Glutamatergic neuron (in vitro differentiated cells): ENCODE measurements at regions not wholly inside any gene's neighbourhood (a gene's known extent, or its start where the extent isn't known, plus 50 kb on each side); places are given as distances from the start of the nearest gene placed in this dataset.

ENCODE experiments used
- DNase-seq: peaks from one replicate; pipeline ENCODE4 v3.0.0; 2022
- H3K27ac Mint-ChIP-seq: one replicate; pipeline ENCODE4 v1.8.0; 2020; ENCODE audit warnings: mild to moderate bottlenecking, mixed read lengths, inconsistent platforms; ENCODE audit not compliant: unreplicated experiment
- H3K27me3 Mint-ChIP-seq: one replicate; pipeline ENCODE4 v1.8.0; 2020; ENCODE audit warnings: mild to moderate bottlenecking, moderate library complexity, mixed read lengths, inconsistent platforms; ENCODE audit not compliant: unreplicated experiment
- H3K36me3 Mint-ChIP-seq: one replicate; pipeline ENCODE4 v1.8.0; 2020; ENCODE audit warnings: mild to moderate bottlenecking, mixed read lengths, inconsistent platforms; ENCODE audit not compliant: unreplicated experiment
- H3K4me1 Mint-ChIP-seq: one replicate; pipeline ENCODE4 v1.8.0; 2020; ENCODE audit warnings: mild to moderate bottlenecking, low read depth, mixed read lengths, inconsistent platforms; ENCODE audit not compliant: unreplicated experiment
- H3K4me3 Mint-ChIP-seq: one replicate; pipeline ENCODE4 v1.8.0; 2020; ENCODE audit warnings: mild to moderate bottlenecking, mixed read lengths, inconsistent platforms; ENCODE audit not compliant: unreplicated experiment
- H3K9me3 Mint-ChIP-seq: one replicate; pipeline ENCODE4 v1.8.0; 2020; ENCODE audit warnings: mild to moderate bottlenecking, moderate library complexity, mixed read lengths, inconsistent platforms; ENCODE audit not compliant: unreplicated experiment
- TF ChIP-seq, protein P1 (sequence below): fragments of 200-600 bp; sonication (generic); IDR thresholded peaks from one replicate; pipeline ENCODE4 v1.5.0; 2021; ENCODE audit not compliant: partially characterized antibody, unreplicated experiment

GRCh38 chr11:110837603-110838002 is 125.4 kb upstream of the ARHGAP20 start:
- H3K27ac Mint-ChIP-seq: no peak overlapping the region

GRCh38 chr11:110835106-110835505 is 122.9 kb upstream of the ARHGAP20 start:
- Mint-ChIP-seq H3K27ac (no peak overlapping the region), H3K27me3 (peaks cover 3% of the 10 kb centered on the region), H3K36me3 (no peaks in the 10 kb centered on the region), H3K9me3 (no peaks in the 10 kb centered on the region), H3K4me1 (no peaks in the 10 kb centered on the region), H3K4me3 (no peak overlapping the region)
- TF ChIP-seq, protein P1, sequence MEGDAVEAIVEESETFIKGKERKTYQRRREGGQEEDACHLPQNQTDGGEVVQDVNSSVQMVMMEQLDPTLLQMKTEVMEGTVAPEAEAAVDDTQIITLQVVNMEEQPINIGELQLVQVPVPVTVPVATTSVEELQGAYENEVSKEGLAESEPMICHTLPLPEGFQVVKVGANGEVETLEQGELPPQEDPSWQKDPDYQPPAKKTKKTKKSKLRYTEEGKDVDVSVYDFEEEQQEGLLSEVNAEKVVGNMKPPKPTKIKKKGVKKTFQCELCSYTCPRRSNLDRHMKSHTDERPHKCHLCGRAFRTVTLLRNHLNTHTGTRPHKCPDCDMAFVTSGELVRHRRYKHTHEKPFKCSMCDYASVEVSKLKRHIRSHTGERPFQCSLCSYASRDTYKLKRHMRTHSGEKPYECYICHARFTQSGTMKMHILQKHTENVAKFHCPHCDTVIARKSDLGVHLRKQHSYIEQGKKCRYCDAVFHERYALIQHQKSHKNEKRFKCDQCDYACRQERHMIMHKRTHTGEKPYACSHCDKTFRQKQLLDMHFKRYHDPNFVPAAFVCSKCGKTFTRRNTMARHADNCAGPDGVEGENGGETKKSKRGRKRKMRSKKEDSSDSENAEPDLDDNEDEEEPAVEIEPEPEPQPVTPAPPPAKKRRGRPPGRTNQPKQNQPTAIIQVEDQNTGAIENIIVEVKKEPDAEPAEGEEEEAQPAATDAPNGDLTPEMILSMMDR: no peak
- no peak for DNase-seq

More at GRCh38 chr11:110837603-110838002, 125.4 kb upstream of the ARHGAP20 start:
- Mint-ChIP-seq H3K36me3 (no peaks in the 10 kb centered on the region), H3K27me3 (no peaks in the 10 kb centered on the region), H3K9me3 (no peaks in the 10 kb centered on the region), H3K4me3 (no peak overlapping the region), H3K4me1 (no peaks in the 10 kb centered on the region)
- DNase-seq: no peak
- TF ChIP-seq, protein P1: no peak

- H3K4me1 Mint-ChIP-seq: no peaks in the 10 kb centered on the region
- no peak overlapping the region for H3K27ac Mint-ChIP-seq
- H3K9me3 Mint-ChIP-seq: no peaks in the 10 kb centered on the region
- peaks cover 3% of the 10 kb centered on the region for H3K27me3 Mint-ChIP-seq
- no peak for DNase-seq
- TF ChIP-seq, protein P1: no peak
- H3K36me3 Mint-ChIP-seq: no peaks in the 10 kb centered on the region
- H3K4me3 Mint-ChIP-seq: no peak overlapping the region
Measured at GRCh38 chr11:110833033-110833484, 120.8 kb upstream of the ARHGAP20 start.

DNA sequence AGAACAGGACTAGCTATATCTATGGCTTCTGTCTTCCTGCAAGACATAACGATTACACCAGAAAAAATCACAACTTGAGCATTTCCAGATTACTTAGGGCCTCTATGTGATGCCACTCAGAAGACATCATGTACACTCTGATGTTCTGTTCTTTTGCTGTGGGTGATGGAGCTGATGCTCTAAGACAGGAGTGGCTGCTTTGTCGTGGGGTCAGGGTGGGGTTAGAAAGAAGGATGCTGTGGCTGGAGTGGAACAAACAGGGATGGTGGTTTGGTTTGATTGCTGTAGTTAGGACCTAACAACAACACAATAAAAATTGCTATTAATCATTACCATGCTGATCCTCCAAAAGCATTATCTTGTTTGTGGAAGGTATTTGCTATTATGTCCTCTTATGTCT is 120.3 kb upstream of the ARHGAP20 start:
- Mint-ChIP-seq H3K4me1 (no peaks in the 10 kb centered on the region), H3K36me3 (no peaks in the 10 kb centered on the region), H3K27ac (no peak overlapping the region), H3K4me3 (no peak overlapping the region), H3K9me3 (no peaks in the 10 kb centered on the region), H3K27me3 (peaks cover 3% of the 10 kb centered on the region)
- DNase-seq: no peak
- TF ChIP-seq, protein P1: no peak

GRCh38 chr11:110832080-110832479 is 119.8 kb upstream of the ARHGAP20 start:
- H3K9me3 Mint-ChIP-seq: no peaks in the 10 kb centered on the region
- no peak for DNase-seq
- H3K27ac Mint-ChIP-seq: no peak overlapping the region
- peaks cover 3% of the 10 kb centered on the region for H3K27me3 Mint-ChIP-seq
- no peak overlapping the region for H3K4me3 Mint-ChIP-seq
- TF ChIP-seq, protein P1: no peak
- H3K4me1 Mint-ChIP-seq: no peaks in the 10 kb centered on the region
- no peaks in the 10 kb centered on the region for H3K36me3 Mint-ChIP-seq
